NB4 (cell line): ENCODE measurements at regions not wholly inside any gene's neighbourhood (a gene's known extent, or its start where the extent isn't known, plus 50 kb on each side); places are given as distances from the start of the nearest gene placed in this dataset.

Experiments
- DNase-seq: peaks from one replicate; pipeline ENCODE4 v3.0.0; 2010; ENCODE audit warnings: low read depth
- H3K4me3 ChIP-seq: one replicate; pipeline ENCODE4 v1.5.1; 2011; ENCODE audit warnings: mild to moderate bottlenecking, low read depth, low read length, moderate library complexity
- MYC ChIP-seq: IDR thresholded peaks from 2 replicates; pipeline ENCODE4 v1.6.1; 2011; ENCODE audit warnings: low read depth, low read length
- POLR2A ChIP-seq: IDR thresholded peaks from 2 replicates; pipeline ENCODE4 v1.6.1; 2011; ENCODE audit warnings: mild to moderate bottlenecking; ENCODE audit not compliant: insufficient read length; ENCODE audit errors: extremely low read depth
- TF ChIP-seq, protein P1 (sequence below): IDR thresholded peaks from 2 replicates; pipeline ENCODE4 v1.6.1; 2011; ENCODE audit warnings: low read depth, low read length
- TF ChIP-seq, protein P2 (sequence below): IDR thresholded peaks from one replicate; pipeline ENCODE4 v1.5.1; 2012; ENCODE audit warnings: low read depth, low read length

DNA sequence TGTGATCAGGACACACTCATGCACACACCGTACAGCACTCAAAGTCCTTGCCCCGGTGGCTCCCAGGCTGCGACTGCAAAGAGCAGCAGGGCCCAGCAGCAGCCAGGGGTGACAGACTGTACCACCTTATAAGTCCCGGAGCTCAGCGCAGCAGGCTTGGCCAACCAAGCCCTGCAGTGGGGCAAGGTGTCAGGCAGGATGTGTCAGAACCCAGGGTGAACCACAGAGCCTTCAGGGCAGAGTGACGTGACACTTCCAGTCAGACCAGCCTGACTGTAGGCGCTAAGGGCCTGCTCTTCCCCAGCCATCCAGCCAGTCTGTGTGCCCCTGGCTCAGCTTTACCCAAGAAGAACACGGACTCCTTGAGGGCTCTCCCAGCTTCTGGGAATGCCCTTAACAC lies 204.1 kb downstream of the COPRS start:
- H3K4me3 ChIP-seq: no peak overlapping the region
- DNase-seq: peak; percentile 49
- TF ChIP-seq, protein P1, sequence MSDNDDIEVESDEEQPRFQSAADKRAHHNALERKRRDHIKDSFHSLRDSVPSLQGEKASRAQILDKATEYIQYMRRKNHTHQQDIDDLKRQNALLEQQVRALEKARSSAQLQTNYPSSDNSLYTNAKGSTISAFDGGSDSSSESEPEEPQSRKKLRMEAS: no peak
- TF ChIP-seq POLR2A (no peak), MYC (no peak)
- TF ChIP-seq, protein P2, sequence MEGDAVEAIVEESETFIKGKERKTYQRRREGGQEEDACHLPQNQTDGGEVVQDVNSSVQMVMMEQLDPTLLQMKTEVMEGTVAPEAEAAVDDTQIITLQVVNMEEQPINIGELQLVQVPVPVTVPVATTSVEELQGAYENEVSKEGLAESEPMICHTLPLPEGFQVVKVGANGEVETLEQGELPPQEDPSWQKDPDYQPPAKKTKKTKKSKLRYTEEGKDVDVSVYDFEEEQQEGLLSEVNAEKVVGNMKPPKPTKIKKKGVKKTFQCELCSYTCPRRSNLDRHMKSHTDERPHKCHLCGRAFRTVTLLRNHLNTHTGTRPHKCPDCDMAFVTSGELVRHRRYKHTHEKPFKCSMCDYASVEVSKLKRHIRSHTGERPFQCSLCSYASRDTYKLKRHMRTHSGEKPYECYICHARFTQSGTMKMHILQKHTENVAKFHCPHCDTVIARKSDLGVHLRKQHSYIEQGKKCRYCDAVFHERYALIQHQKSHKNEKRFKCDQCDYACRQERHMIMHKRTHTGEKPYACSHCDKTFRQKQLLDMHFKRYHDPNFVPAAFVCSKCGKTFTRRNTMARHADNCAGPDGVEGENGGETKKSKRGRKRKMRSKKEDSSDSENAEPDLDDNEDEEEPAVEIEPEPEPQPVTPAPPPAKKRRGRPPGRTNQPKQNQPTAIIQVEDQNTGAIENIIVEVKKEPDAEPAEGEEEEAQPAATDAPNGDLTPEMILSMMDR: no peak

- TF ChIP-seq POLR2A: no peak
- TF ChIP-seq, protein P2: no peak
- no peak for TF ChIP-seq MYC
- TF ChIP-seq, protein P1: no peak
- H3K4me3 ChIP-seq: no peak overlapping the region
- DNase-seq: no peak
Measured at GRCh38 chr17:31653691-31654090, 205.4 kb downstream of the COPRS start.

- TF ChIP-seq, protein P2: no peak
- no peak for TF ChIP-seq POLR2A
- no peak overlapping the region for H3K4me3 ChIP-seq
- DNase-seq: no peak
Measured at GRCh38 chr17:31650756-31651520, 208.1 kb downstream of the COPRS start.

DNA sequence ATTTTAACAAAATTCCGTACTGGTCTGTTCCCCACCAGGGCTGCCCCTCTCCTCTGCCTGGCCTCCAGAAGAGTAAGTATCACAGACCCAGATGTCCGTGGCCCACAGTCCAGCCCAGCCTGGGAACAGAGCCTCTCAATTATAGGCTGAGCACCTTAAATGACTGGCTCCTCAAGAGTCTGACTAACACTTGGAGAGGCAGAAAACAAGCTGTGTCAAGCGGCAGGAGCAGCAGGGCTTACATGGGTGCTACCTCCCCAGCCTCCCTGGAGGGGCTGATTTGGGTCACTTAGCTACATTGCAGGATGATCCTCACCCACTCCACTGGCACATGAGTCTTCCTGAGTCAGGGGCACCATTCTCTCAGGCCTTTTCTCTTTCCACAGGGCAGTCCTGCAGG lies 209.7 kb downstream of the COPRS start:
- TF ChIP-seq, protein P1: no peak
- TF ChIP-seq, protein P2: no peak
- TF ChIP-seq POLR2A: no peak
- no peak for TF ChIP-seq MYC
- no peak for DNase-seq

DNA sequence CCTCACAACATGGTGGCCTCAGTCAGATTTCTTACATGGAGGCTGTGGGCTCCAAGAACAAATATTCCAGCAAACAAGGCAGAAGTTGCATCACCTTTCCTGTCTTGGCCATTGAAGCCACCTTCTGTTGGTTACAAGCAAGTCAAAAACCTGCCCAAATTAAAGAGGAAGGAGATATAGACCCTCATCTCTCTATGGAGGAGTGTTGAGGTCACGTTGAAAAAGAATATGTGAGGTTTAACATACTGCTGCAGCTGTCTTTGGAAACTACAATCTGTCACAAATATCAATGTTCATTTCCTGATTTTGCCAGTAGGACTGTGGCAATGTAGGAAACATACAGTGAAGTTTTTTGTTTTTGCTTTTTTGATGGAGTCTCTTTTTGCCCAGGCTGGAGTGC lies 211.4 kb downstream of the COPRS start:
- TF ChIP-seq, protein P1: no peak
- TF ChIP-seq MYC (no peak), POLR2A (no peak)
- TF ChIP-seq, protein P2: no peak
- no peak for DNase-seq
- H3K4me3 ChIP-seq: no peak overlapping the region

More for the DNA sequence above, 209.7 kb downstream of the COPRS start:
- no peak overlapping the region for H3K4me3 ChIP-seq
